GM10248 (cell line): ENCODE measurements at regions not wholly inside any gene's neighbourhood (a gene's known extent, or its start where the extent isn't known, plus 50 kb on each side); places are given as distances from the start of the nearest gene placed in this dataset.

ENCODE experiments used
- CTCF ChIA-PET: fragments of 300-600 bp; sonication (Branson Sonifier 250); formaldehyde crosslinking; extraction: SDS; loops from one replicate; lab custom pipeline; 2021; ENCODE audit warnings: antibody characterized with exemption; lab: Yijun Ruan, JAX
- POLR2A ChIA-PET: fragments of 350-650 bp; sonication (Branson Sonifier 250); formaldehyde crosslinking; extraction: SDS; loops from one replicate; lab custom pipeline; 2020; ENCODE audit warnings: antibody characterized with exemption; lab: Yijun Ruan, JAX
- DNase-seq: peaks from one replicate; pipeline ENCODE4 v3.0.0; 2012; ENCODE audit errors: extremely low spot score
- TF ChIP-seq, protein P1 (sequence below): IDR thresholded peaks from 2 replicates; pipeline ENCODE4 v1.5.1; 2012; ENCODE audit warnings: mild to moderate bottlenecking, low read depth; ENCODE audit errors: extremely low read depth, missing control alignments, control extremely low read depth

GRCh38 chr21:15272591-15272990 is 207.8 kb upstream of the NRIP1 start:
- POLR2A ChIA-PET: no interaction called here
- TF ChIP-seq, protein P1, sequence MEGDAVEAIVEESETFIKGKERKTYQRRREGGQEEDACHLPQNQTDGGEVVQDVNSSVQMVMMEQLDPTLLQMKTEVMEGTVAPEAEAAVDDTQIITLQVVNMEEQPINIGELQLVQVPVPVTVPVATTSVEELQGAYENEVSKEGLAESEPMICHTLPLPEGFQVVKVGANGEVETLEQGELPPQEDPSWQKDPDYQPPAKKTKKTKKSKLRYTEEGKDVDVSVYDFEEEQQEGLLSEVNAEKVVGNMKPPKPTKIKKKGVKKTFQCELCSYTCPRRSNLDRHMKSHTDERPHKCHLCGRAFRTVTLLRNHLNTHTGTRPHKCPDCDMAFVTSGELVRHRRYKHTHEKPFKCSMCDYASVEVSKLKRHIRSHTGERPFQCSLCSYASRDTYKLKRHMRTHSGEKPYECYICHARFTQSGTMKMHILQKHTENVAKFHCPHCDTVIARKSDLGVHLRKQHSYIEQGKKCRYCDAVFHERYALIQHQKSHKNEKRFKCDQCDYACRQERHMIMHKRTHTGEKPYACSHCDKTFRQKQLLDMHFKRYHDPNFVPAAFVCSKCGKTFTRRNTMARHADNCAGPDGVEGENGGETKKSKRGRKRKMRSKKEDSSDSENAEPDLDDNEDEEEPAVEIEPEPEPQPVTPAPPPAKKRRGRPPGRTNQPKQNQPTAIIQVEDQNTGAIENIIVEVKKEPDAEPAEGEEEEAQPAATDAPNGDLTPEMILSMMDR: no peak
- CTCF ChIA-PET: no interaction called here
- no peak for DNase-seq

GRCh38 chr21:15273244-15273643 is 208.4 kb upstream of the NRIP1 start:
- ChIA-PET POLR2A (no interaction called here), CTCF (no interaction called here)
- no peak for DNase-seq
- TF ChIP-seq, protein P1: no peak

DNA sequence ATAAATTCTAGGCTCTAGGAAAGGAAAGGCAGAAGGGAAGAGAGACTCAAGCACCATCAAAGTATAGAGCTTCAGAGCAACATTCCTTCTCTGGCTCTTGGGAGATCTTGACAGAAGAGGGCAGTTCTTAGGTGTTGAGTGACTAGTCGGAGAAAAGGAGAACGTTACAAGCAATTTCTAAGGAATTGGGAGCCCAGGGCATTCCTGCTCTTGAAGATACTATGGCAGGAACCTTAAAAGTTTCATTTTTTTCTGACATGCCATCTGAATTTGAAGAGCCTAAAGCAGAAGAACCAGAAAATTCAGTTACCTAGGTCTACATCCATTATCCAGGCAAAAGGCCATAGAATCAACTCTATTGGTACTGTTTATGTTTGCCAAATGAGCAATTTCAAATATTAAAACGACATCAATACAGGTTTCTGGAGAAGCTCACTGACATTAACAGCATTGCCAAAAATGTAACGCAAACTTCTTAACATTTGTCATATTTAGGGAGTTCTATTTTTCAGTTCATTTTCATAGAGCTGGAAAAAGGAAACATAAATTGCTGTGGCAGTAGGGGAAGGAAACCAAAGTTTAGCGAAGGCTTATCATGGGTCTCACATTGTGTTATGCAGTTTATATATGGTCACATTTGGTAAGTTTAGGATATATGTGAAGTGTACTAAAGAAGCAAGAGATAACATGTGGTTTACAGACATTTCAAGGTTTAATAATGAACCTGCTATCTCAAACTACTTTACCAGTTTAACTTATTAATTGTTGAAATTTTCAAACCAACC is 210.1 kb upstream of the NRIP1 start:
- DNase-seq: no peak
- ChIA-PET CTCF (no interaction called here), POLR2A (no interaction called here)
- TF ChIP-seq, protein P1: no peak

GRCh38 chr21:15275615-15276235 is 210.9 kb upstream of the NRIP1 start:
- no peak for DNase-seq
- POLR2A ChIA-PET: no interaction called here
- TF ChIP-seq, protein P1: no peak
- CTCF ChIA-PET: no interaction called here

- CTCF ChIA-PET: interaction anchor here (1.4 kb wide), 1 partner anchor 8 kb away, joined by 4 read pairs; no protein-coding TSS in a partner anchor
Measured at GRCh38 chr21:15276243-15276642, 211.4 kb upstream of the NRIP1 start.

GRCh38 chr21:15277466-15277865 is 212.7 kb upstream of the NRIP1 start:
- TF ChIP-seq, protein P1: no peak
- CTCF ChIA-PET: interaction anchor here (1.4 to 1.5 kb wide), 2 partner anchors 9 to 10 kb away, joined by 3 to 4 read pairs; no protein-coding TSS in a partner anchor
- POLR2A ChIA-PET: no interaction called here
- no peak for DNase-seq

More at GRCh38 chr21:15276243-15276642, 211.4 kb upstream of the NRIP1 start:
- POLR2A ChIA-PET: no interaction called here
- DNase-seq: no peak
- TF ChIP-seq, protein P1: no peak
